HG03039 (cell line): ENCODE measurements at regions not wholly inside any gene's neighbourhood (a gene's known extent, or its start where the extent isn't known, plus 50 kb on each side); places are given as distances from the start of the nearest gene placed in this dataset.
"Not testable (repeated sequence)": the region's sequence is repeated elsewhere in the genome, so short reads cannot be mapped to it uniquely, and the experiment has no call there.

Experiments
- ATAC-seq: cut with Tn5 transposase; IDR thresholded peaks from one replicate; pipeline ENCODE4 v1.9.1; 2021; ENCODE audit warnings: mild to moderate bottlenecking, moderate library complexity; ENCODE audit not compliant: unreplicated experiment

DNA sequence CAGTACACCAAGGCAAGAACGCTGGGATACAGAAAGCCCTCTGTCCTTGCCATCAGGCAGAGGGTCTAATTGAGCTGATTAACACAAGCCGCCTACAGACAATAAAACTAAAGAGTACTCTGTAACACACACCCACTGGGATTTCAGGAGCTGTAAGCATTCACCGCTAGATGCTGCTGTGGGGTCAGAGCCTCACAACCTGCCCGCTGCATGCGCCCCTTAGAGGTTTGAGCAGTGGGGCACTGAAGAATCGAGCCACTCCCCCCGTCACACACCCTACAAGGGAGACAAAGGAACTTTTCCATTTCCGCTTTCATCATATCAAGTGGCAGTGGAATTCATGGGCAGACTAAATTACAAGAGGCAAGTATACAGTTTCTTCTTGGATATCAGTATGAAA is 1080.6 kb downstream of the PCDH17 start:
- ATAC-seq: no peak

DNA sequence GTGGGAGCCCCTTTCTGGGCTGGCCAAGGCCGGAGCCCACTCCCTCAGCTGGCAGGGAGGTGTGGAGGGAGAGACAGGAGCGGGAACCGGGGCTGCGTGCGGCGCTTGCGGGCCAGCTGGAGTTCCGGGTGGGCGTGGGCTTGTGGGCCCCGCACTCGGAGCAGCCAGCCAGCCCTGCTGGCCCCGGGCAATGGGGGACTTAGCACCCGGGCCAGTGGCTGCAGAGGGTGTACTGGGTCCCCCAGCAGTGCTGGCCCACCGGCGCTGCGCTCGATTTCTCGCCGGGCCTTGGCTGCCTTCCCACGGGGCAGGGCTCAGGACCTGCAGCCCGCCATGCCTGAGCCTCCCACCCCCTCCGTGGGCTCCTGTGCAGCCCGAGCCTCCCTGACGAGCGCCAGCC is 1082.5 kb downstream of the PCDH17 start:
- not testable (repeated sequence) for ATAC-seq

DNA sequence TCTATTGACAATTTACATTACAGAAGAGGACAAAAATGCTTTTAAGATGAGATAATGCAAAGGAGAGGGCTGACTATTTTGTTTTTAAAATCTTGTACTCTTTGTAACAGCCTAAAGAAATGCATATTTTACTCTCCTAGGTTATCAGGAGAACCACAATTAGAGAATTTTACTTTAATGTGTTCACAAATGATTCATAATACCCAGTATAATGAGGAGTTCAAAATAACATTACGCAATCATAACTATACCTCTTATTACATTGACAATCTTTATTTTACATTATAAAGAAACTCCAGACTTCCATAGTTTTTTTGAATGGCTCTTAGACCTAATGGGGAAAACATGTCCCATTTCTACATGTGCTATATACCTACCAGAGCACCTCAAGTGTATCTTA is 1089.7 kb downstream of the PCDH17 start:
- ATAC-seq: no peak

DNA sequence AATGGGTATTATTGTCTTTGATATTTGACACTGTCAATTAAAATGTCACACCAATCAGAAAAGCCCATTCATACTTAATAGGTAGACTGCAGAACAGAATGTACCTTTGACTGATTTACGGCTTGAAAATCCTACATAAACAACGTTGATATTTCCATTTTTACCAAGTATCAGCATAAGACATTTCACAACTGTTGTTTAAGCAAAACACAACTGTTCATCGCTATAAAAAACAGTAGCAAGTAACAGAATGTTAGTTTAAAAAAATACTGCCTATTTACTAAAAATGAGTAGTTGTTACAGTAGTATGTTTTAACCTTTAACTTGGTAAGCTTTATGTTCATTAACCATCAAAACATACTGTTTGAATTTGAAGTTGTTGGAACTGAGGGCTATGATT is 1096.6 kb downstream of the PCDH17 start:
- ATAC-seq: no peak

DNA sequence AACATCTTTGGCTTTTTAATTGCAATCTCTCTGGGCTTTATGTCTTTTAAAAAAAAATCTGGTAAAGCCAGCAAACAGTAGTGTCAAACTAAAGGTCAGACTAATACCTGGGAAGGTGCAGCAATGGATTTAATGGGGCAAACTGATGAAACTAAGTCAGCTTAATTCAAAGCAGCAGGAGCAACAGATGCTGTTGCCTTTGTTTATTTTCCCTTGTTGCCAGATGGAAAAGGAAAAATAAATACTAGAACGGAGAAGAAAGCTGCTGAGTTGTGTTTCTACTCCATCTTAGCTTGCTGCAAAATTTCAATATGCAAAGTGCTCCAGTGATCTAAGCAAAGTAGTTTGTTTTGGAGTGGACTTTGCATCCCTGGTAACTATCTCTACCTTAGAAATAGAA is 1097.8 kb downstream of the PCDH17 start:
- ATAC-seq: no peak

DNA sequence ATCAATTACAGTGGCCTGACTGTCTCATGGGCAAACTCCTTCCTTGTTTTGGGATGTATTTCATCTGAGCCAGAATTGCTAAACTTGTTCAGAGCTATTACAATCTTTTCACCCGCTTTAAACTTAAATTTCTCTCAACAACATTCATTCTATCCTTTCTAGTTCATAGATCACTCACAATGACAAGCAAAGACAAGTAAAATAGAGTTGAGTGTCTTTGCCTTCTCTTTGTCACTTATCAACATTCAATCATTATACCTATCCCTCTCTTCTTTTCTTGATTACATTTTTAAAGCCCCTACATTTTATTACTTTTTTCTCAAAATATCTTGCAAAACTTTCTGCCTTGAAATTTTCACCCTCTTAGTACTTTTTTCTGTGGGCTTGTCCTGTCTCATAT is 1113.1 kb downstream of the PCDH17 start:
- ATAC-seq: no peak

DNA sequence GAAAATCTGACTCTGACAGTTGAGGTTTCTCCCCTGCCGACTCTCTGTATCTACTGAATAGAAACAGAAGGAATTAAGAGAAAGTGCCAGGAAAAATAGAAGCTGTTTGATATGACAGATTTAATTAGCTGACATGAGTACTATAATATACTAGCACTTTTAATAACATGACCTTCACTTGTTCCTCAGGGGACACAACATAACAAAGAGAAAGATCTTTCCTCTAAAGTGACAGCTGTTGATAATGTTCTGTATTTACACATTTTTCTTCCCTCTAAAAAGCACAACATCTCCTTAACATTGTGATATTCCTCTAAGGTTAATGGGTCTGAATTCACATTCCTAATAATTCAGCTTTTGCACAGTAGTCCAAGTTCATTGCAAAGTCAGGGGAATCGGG is 1136.0 kb downstream of the PCDH17 start:
- no peak for ATAC-seq

DNA sequence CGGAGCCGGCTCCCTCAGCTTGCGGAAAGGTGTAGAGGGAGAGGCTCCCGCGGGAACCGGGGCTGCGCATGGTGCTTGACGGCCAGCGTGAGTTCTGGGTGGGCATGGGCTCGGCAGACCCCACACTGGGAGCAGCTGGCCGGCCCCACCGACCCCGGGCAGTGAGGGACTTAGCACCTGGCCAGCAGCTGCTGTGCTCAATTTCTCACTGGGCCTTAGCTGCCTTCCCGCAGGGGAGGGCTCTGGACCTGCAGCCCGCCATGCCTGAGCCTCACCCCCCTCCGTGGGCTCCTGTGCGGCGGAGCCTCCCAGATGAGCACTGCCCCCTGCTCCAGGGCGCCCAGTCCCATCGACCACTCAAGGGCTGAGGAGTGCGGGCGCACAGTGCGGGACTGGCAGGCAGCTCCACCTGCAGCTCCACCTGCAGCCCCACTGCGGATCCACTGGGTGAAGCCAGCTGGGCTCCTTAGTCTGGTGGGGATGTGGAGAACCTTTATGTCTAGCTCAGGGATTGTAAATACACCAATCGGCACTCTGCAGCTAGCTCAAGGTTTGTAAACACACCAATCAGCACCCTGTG is 1141.8 kb downstream of the PCDH17 start:
- no peak for ATAC-seq

DNA sequence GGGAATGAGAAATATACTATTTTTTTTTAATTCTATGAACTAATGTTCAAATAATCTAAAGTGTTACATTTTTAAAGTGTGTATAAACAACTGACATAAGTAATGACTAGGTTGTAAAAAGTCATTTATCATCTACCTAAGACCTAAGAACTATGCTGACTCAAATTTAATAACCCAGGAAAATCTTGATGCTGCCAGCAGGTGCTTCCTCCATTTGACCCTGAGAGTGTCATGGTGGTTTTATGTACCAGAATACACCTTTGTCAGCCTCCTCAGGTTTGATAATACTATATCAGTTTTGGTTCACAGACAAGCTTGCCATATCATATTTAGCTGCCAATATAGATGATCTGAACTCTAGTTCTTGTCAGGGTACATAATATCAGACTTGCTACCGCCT is 1151.2 kb downstream of the PCDH17 start:
- no peak for ATAC-seq

DNA sequence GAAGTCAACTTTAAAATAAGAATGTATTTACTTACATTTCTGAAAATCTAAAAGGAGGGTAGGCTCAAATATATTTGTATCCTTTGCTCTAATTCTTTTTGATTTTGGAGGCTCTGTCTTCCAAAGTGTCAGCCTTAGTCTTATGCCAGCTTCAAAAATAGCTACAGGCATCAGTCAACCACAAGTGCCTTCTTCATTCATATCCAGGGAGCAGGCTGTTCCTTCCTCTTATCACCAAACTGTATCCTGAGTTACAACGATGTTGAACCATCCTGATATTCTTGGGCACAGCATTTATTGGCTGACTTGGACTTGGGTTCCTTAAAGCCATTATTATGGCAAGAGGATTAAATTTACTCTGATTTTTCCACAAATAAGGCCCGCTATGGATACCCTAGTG is 1161.3 kb downstream of the PCDH17 start:
- ATAC-seq: no peak

DNA sequence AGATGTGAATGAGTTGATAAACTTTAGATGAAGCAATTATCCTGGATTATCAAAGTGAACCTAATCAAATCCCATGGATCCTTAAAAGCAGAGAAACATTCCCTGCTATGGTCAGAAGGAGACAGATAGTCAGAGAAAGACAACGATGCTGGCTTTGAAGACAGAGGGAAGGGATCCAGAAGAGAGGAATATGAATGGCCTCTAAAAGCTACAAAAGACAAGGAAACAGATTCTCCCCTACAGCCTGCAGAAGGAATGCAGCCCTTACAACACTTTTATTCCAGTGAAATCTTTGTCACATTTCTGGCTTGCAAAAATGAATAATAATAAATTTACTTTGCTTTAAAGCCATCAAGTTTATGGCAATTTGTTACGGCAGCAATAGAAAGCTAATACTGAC is 1164.2 kb downstream of the PCDH17 start:
- ATAC-seq: no peak

DNA sequence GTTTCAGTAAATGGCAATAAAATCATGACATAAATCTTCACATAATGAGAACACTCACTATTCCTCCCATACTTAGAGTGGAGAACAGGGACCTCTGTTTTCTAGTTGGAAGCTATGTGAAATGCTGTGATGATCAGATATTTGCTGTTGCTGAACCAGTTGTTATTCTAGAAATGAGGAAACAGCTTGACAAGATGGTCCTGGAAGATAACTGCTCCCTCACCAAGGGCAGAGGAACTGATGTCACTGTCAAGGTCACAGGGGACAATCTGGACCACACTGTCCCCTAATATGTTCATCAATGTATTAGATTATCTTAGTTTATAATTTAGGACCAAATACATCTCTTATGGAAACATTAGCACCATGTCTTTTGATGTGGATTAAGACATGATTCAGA is 1173.3 kb downstream of the PCDH17 start:
- no peak for ATAC-seq

DNA sequence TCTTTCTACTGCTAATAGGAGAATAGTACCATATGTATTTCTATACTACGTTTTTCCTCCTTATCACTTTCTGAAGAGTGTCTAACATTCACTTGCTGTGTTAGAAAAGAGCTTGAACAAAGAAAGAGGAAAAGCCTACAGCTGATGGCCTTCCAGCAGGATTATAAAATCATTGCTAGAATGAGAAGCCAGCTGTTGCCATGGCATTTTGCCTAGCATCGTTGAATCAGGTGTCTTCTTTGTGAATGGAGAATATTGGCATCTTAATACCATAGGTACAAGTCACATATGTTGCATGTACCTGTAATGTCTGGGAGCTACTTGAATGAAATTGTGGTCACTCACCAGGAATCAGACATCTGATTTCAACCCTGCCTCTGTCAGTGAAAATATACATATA is 1174.9 kb downstream of the PCDH17 start:
- no peak for ATAC-seq

DNA sequence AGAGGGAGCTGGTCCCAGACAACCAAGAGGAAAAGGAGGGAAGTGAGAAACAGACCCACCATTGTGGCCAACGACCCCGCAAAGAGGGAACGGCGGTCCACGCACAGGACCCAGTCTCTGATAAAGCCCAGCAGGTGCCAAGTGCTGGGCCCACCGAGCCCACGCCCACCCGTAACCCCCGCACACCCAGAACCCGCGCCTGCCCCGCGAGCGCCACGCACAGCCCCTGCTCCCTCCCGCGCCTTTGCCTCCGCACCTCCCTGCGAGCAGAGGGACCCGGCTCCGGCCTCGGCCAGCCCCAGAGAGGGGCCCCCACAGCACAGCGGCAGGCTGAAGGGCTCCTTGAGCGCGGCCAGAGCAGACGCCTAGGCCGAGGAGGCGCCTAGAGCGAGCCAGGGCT is 1192.2 kb downstream of the PCDH17 start:
- no peak for ATAC-seq

DNA sequence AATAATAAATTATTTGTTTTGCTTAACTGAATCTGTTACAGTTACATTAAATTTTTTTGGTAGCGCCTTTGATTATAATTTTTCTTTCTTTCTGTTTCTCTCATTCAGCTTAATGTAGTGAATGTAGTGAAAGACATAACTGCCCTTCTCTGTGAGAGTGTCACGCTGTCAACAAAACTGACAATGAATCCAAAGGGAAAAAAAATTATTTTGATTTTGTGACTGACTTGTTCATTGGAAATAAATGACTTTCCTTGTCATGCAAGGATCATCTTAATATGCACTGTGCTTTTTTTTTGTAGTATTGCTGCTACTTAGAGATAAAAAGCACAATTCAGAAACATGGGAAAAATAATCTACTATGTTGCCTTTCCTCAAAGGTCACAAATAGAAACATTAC is 1196.4 kb downstream of the PCDH17 start:
- ATAC-seq: no peak

DNA sequence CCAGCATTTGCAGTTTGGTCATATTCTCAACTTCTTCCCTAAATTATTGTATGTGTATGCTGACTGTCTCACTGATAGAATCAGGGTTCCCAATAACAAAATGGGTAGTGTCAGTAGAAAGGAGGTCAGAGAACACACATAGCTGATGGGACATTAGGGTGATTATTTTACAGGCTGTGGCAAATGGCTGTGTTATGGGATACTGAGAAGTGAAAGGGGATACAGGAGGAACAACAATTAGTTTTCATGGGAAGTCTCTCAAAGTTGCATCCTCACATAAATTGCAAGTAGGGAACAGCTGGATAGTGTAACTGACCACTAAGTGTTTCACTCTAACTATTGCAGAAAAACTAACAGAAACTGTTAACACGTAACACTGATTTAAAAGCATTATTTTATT is 1199.3 kb downstream of the PCDH17 start:
- ATAC-seq: no peak

DNA sequence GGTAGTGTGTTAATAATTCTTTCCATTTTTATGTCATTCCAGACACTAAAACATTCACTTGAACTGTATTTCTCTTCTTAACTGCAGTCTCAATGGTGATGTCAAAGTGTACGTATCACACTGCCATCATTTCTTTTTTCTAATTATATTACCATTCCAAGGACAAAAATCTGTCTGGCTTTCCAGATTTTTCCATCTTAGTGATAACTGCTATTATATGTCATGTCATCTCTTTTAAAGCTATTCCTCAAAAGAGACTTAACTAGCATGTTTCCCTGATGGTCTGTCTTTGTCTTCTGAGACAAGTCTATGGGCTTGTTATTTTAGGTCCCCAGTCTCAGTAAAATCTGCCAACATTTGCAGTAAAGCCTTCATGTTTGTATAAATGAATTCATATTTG is 1207.1 kb downstream of the PCDH17 start:
- ATAC-seq: no peak

DNA sequence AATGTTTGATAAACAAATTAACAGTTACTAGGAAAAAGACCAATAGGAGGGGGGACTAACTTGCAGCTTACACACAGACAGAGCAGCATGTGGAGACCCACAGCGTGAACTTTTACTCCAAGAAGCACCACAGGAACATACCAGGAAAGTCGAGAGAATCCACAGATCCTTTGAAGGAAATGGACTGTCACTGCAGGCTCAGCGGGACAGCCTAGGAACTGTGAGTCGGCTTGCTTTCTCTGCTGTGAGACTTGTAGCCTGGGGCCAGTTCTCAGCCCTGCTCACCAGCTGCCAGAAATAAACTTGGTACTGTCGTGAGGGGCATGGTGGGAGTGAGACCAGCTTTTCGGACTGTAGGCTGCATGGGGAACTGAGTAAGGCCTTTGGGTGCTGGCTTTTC is 1211.5 kb downstream of the PCDH17 start:
- ATAC-seq: no peak

DNA sequence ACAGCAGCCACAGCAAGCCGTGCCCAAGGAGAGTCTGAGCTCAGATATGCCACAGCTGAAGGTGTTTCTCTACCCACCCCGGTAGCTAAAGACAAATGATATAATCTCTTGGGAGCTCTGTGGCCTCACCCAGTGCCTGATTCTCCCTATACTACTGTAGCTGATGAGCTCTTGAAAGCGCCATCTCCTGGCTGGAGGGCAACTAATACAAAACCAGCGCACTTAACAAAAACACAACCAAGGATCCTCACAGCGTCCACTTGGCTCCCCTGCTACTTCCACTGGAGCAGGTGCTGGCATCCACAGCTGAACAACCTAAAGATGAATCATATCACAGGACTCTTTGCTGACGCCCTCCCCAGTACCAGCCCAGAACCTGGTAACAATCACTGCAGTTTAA is 1212.0 kb downstream of the PCDH17 start:
- no peak for ATAC-seq

DNA sequence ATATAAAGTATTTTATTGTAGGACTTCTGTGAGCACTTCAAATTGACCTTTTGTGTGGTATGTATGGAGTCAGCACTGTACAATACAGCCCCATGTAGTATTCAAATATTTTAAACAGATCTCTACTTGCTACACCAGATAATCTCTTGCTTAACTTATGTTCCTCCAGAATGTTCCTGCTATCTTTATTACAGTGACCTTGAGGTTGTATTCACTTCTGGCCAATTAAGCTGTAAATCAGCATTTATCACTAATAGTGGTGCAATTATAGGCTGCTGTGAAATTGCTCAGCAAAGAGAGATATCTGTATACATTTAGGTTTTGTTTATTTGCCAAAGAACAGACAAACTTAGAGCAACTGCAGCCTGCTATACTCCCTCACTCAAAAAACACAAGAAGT is 1218.6 kb downstream of the PCDH17 start:
- no peak for ATAC-seq

DNA sequence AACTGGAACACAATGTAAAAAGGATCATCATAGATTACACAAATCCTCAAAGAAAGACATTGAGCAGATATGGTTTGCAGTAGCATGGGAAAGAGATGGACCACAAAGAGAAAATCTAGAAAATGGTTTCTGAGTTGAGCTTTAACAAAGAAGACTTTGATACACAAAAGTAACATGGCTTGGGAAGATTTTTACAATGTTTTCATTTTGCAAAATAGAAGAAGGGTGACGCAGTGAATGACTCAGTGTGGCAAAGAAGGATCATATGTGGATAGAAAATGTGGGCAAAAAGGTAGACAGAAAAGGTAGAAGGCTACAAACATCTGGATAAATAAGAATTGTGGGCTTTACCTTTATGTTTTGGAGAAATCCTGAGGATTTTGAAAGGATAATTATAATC is 1220.5 kb downstream of the PCDH17 start:
- ATAC-seq: no peak

DNA sequence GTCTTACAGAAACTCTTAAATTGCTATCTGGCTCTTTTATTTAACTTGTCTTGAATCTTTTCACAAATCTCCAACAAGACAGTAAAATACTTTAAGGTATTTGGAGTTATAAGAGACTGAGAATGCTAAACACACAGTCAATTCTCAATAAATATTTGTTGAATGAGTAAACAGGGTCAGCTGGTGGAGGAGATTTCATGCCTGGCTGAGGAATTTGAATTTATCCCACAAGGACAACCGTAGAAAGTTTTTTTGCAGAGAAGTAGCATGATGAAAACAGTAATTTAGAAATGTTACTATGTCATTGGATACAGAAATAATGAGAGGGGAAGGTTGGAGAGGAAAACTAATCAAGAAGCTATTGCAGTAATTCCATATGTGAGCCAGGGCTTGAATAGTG is 1223.7 kb downstream of the PCDH17 start:
- no peak for ATAC-seq

DNA sequence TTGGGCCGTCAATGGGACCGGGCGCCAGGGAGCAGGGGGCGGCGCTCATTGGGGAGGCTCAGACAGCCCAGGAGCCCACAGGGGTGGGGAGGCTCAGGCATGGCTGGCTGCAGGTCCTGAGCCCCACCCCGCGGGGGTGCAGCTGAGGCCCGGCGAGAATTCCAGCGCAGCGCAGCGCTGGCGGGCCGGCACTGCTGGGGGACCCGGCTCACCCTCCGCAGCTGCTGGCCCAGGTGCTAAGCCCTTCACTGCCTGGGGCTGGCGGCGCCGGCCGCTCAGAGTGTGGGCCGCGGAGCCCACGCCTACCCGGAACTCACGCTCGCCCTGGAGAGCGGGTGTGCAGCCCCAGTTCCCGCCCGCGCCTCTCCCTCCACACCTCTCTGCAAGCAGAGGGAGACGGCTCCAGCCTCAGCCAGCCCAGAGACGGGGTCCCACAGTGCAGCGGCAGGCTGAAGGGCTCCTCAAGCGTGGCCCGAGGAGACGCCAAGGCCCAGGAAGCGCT is 1227.4 kb downstream of the PCDH17 start:
- ATAC-seq: no peak

DNA sequence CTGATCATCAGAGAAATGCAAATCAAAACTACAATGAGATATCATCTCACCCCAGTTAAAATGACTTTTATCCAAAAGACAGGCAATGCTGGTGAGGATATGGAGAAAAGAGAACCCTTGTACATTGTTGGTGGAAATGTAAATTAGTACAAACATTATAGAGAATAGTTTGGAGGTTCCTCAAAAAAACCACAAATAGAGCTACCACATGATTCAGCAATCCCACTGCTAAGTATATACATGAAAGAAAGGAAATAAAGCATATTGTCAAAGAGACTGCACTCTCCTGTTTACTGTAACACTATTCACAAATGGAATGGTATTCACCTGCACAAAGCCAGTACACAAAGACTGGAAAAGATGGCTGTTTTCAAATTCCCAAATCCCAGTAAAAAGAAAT is 1233.7 kb downstream of the PCDH17 start:
- no peak for ATAC-seq
